ENCODE measurements at regions not wholly inside any gene's neighbourhood (a gene's known extent, or its start where the extent isn't known, plus 50 kb on each side); places are given as distances from the start of the nearest gene placed in this dataset.

- no peak for TF ChIP-seq EZH2 (IDR thresholded peaks at IDR 0.05; ENCODE audit: insufficient read depth, low read length)
- TF ChIP-seq, protein P1, sequence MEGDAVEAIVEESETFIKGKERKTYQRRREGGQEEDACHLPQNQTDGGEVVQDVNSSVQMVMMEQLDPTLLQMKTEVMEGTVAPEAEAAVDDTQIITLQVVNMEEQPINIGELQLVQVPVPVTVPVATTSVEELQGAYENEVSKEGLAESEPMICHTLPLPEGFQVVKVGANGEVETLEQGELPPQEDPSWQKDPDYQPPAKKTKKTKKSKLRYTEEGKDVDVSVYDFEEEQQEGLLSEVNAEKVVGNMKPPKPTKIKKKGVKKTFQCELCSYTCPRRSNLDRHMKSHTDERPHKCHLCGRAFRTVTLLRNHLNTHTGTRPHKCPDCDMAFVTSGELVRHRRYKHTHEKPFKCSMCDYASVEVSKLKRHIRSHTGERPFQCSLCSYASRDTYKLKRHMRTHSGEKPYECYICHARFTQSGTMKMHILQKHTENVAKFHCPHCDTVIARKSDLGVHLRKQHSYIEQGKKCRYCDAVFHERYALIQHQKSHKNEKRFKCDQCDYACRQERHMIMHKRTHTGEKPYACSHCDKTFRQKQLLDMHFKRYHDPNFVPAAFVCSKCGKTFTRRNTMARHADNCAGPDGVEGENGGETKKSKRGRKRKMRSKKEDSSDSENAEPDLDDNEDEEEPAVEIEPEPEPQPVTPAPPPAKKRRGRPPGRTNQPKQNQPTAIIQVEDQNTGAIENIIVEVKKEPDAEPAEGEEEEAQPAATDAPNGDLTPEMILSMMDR (IDR thresholded peaks at IDR 0.05; ENCODE audit: insufficient read depth, low read depth, low read length), result no peak
Observed at GRCh38 chr16:51051671-51052070, 99.4 kb downstream of the SALL1 start.
